Lung (tissue), 11 donors: ENCODE measurements at regions not wholly inside any gene's neighbourhood (a gene's known extent, or its start where the extent isn't known, plus 50 kb on each side); places are given as distances from the start of the nearest gene placed in this dataset.

Experiments used
- ATAC-seq: fragments of 200-7000 bp; cut with Tn5 transposase; one replicate; pipeline ENCODE4 v1.9.1; 2020; ENCODE audit warnings: moderate number of reproducible peaks; ENCODE audit not compliant: insufficient read depth, low FRiP score
- DNase-seq, 3 donors: peaks; one replicate each; pipeline ENCODE4 v3.0.0-alpha.2; 2013 to 2017
- H3K27ac ChIP-seq, 2 donors: one replicate each; pipeline ENCODE4 v1.5.1; 2013; ENCODE audit warnings: mild to moderate bottlenecking in 2 of 2, moderate library complexity in 2 of 2, control low read depth in 1 of 2, inconsistent platforms in 1 of 2, low read depth in 1 of 2, low read length in 1 of 2
- H3K27me3 ChIP-seq, 3 donors: one replicate each; pipeline ENCODE4 v1.5.1; 2013; ENCODE audit warnings: low read length in 2 of 3; ENCODE audit not compliant: control insufficient read depth in 3 of 3, insufficient read depth in 3 of 3
- H3K36me3 ChIP-seq, 4 donors: one replicate each; pipeline ENCODE4 v1.5.1; 2013; ENCODE audit warnings: low read length in 4 of 4, mild to moderate bottlenecking in 1 of 4, moderate library complexity in 1 of 4; ENCODE audit not compliant: control insufficient read depth in 4 of 4, insufficient read depth in 4 of 4
- H3K4me1 ChIP-seq, 5 donors: one replicate each; pipeline ENCODE4 v1.5.1; 2013; ENCODE audit warnings: low read length in 5 of 5, mild to moderate bottlenecking in 2 of 5, moderate library complexity in 1 of 5; ENCODE audit not compliant: control insufficient read depth in 5 of 5, insufficient read depth in 5 of 5
- H3K4me3 ChIP-seq: one replicate; pipeline ENCODE4 v1.5.1; 2013; ENCODE audit warnings: mild to moderate bottlenecking, control low read depth, moderate library complexity
- H3K9ac ChIP-seq, 2 donors: one replicate each; pipeline ENCODE4 v1.5.1; 2013; ENCODE audit warnings: low read length in 2 of 2, control low read depth in 1 of 2; ENCODE audit not compliant: insufficient read depth in 1 of 2
- H3K9me3 ChIP-seq, 4 donors: one replicate each; pipeline ENCODE4 v1.5.1; 2013; ENCODE audit warnings: low read length in 3 of 4, mild to moderate bottlenecking in 1 of 4, moderate library complexity in 1 of 4; ENCODE audit not compliant: control insufficient read depth in 4 of 4, insufficient read depth in 3 of 4
- WGBS, 2 donors: extraction: QIAGEN DNeasy Blood & Tissue Kit; methylation state at CpG; one replicate each; pipeline ENCODE4 v1.1.7; 2013; 5-methylcytosine and 5-hydroxymethylcytosine counted together
- TF ChIP-seq, protein P1 (sequence below): IDR thresholded peaks from 2 replicates; pipeline ENCODE4 v1.5.1; 2012; ENCODE audit warnings: mild to moderate bottlenecking; ENCODE audit errors: control extremely low read depth, extremely low read depth
- donor health status: control.
- donor health status: control.
- donor health status: Bipolar disorder and iron deficiency.
- donor health status: healthy.
- donor health status: DM: yes; HTN: yes; CAD: no.

DNA sequence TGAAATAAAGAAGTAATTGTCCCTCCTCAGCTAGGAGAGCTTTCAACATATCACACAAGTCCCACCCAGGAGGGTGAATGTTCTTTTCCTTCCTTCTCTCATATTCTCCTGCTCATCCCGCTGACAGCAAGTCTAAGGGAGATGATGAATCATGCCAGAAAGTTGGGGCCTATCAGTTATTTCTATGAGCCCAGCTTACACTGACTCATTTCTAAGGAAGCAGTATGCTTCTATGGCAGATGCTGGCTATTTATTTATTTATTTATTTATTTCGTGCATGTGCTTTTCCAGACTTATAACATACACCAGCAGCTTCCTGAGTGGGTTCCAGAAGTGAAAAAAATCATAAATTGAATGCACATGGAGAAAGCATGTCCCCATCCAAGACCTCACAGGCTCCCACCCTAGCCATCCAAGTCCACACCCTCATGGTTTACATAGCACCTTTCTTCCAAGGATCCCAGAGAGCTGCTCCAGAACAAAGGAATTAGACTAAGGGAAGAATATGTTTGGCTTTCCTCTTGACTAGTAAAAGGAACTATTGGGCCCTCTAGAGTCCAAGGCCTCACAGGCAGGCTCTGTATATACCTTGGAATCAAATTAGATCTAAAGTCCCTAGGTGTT lies 1074.2 kb upstream of the ZEB2 start:
- no peak overlapping the region for H3K27ac ChIP-seq
- no peaks in the 10 kb centered on the region for H3K9me3 ChIP-seq
- H3K4me1 ChIP-seq = peaks cover 0 to 10% (median 0%) of the 10 kb centered on the region in 5 donors
- no peak overlapping the region for H3K9ac ChIP-seq
- no peak overlapping the region for H3K4me3 ChIP-seq
- no peaks in the 10 kb centered on the region for H3K27me3 ChIP-seq
- TF ChIP-seq, protein P1, sequence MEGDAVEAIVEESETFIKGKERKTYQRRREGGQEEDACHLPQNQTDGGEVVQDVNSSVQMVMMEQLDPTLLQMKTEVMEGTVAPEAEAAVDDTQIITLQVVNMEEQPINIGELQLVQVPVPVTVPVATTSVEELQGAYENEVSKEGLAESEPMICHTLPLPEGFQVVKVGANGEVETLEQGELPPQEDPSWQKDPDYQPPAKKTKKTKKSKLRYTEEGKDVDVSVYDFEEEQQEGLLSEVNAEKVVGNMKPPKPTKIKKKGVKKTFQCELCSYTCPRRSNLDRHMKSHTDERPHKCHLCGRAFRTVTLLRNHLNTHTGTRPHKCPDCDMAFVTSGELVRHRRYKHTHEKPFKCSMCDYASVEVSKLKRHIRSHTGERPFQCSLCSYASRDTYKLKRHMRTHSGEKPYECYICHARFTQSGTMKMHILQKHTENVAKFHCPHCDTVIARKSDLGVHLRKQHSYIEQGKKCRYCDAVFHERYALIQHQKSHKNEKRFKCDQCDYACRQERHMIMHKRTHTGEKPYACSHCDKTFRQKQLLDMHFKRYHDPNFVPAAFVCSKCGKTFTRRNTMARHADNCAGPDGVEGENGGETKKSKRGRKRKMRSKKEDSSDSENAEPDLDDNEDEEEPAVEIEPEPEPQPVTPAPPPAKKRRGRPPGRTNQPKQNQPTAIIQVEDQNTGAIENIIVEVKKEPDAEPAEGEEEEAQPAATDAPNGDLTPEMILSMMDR = no peak
- DNase-seq = peak in 1 of 3 donors; percentile 20
- ATAC-seq = no peak
- no peaks in the 10 kb centered on the region for H3K36me3 ChIP-seq
- WGBS, 2 donors = 60 to 68% methylated on average over 2 of the region's 2 CpGs

DNA sequence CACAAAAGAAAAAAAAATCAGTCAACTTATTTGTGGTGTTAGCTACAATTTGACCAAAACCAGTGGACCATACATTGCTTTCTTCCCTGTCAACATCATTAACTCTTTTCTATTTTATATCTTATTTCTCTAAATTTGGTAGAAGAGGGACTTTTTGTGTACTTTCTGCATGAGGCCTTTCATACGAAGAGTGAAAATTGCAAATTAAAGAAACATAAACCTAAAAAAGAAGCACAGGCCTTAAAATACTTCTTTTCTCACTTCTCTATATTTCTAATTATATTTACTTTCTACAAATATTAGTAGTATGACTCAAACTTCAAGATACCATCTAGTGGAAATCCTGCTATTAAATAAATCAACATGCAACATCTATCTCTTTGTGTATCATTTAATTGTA lies 1073.4 kb upstream of the ZEB2 start:
- no peaks in the 10 kb centered on the region for H3K9me3 ChIP-seq

DNA sequence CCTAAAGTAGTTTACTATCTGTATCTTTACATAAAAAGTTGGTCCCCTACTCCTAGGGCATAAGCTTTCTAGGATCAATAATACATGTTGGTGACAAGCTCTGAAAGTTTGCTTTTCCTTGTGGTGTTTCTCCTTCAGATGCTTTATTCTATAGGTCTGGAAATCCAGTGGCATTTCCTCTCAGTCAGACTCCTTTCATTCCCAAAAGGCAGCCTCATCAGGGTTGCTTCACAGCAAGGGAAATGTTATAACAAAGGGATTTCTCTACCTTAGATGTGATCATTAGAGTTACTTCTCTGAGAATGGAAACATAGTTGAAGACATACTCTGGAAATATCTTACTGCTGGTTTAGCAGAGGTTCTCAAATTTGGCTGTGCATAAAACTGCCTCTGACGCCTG lies 1072.4 kb upstream of the ZEB2 start:
- WGBS, 2 donors = 91 to 92% methylated on average over 1 of the region's 1 CpG
- Histone ChIP-seq H3K4me1 (peaks cover 0 to 5% (median 0%) of the 10 kb centered on the region in 5 donors), H3K27me3 (no peaks in the 10 kb centered on the region), H3K27ac (no peak overlapping the region), H3K9ac (no peak overlapping the region), H3K4me3 (no peak overlapping the region), H3K36me3 (no peaks in the 10 kb centered on the region), H3K9me3 (no peaks in the 10 kb centered on the region)
- TF ChIP-seq, protein P1 = no peak
- ATAC-seq = no peak
- no peak for DNase-seq

More for the DNA sequence above, 1073.4 kb upstream of the ZEB2 start:
- TF ChIP-seq, protein P1 = no peak
- no peak overlapping the region for H3K27ac ChIP-seq
- 87% methylated on average over 1 of the region's 1 CpG for WGBS, 2 donors
- peaks cover 0 to 6% (median 0%) of the 10 kb centered on the region in 5 donors for H3K4me1 ChIP-seq
- H3K27me3 ChIP-seq = no peaks in the 10 kb centered on the region
- H3K4me3 ChIP-seq = no peak overlapping the region
- no peaks in the 10 kb centered on the region for H3K36me3 ChIP-seq
- ATAC-seq = no peak
- no peak overlapping the region for H3K9ac ChIP-seq
- DNase-seq = no peak
